Liver (tissue), 8 donors: ENCODE measurements at regions not wholly inside any gene's neighbourhood (a gene's known extent, or its start where the extent isn't known, plus 50 kb on each side); places are given as distances from the start of the nearest gene placed in this dataset.

Experiments used
- DNase-seq: peaks from one replicate; pipeline ENCODE4 v3.0.0-alpha.2; 2017; ENCODE audit warnings: low spot score
- H3K27ac ChIP-seq, 2 donors: one replicate each; pipeline ENCODE4 v1.7.0; 2013; ENCODE audit warnings: inconsistent platforms in 2 of 2, low read length in 2 of 2, control low read depth in 1 of 2, low read depth in 1 of 2, mild to moderate bottlenecking in 1 of 2
- H3K27me3 ChIP-seq, 4 donors: one replicate each; pipeline versions ENCODE4 v1.6.1 to v1.7.0; 2013; ENCODE audit warnings: low read length in 3 of 4, inconsistent platforms in 1 of 4, mild to moderate bottlenecking in 1 of 4, moderate library complexity in 1 of 4; ENCODE audit not compliant: control insufficient read depth in 4 of 4, insufficient read depth in 4 of 4
- H3K36me3 ChIP-seq, 4 donors: one replicate each; pipeline versions ENCODE4 v1.6.1 to v1.7.0; 2013; ENCODE audit warnings: low read length in 3 of 4, mild to moderate bottlenecking in 3 of 4, low read depth in 1 of 4, moderate library complexity in 1 of 4; ENCODE audit not compliant: control insufficient read depth in 4 of 4, insufficient read depth in 3 of 4
- H3K4me1 ChIP-seq, 4 donors: one replicate each; pipeline versions ENCODE4 v1.6.1 to v1.7.0; 2013; ENCODE audit warnings: low read length in 3 of 4, mild to moderate bottlenecking in 3 of 4, moderate library complexity in 1 of 4; ENCODE audit not compliant: control insufficient read depth in 4 of 4, insufficient read depth in 4 of 4
- H3K4me3 ChIP-seq, 3 donors: one replicate each; pipeline versions ENCODE4 v1.6.1 to v1.7.0; 2013; ENCODE audit warnings: low read length in 3 of 3, control low read depth in 1 of 3, low read depth in 1 of 3, mild to moderate bottlenecking in 1 of 3
- H3K9ac ChIP-seq, 2 donors: one replicate each; pipeline ENCODE4 v1.7.0; 2013; ENCODE audit warnings: low read length in 2 of 2, mild to moderate bottlenecking in 2 of 2, moderate library complexity in 2 of 2, control low read depth in 1 of 2, low read depth in 1 of 2
- H3K9me3 ChIP-seq, 4 donors: one replicate each; pipeline versions ENCODE4 v1.6.1 to v1.7.0; 2013; ENCODE audit warnings: low read length in 3 of 4; ENCODE audit not compliant: control insufficient read depth in 4 of 4
- EGR1 ChIP-seq, 2 donors: IDR thresholded peaks; 2 replicates each; pipeline ENCODE4 v1.6.1; 2016 to 2018; ENCODE audit warnings: antibody characterized with exemption in 2 of 2, low read depth in 2 of 2
- HNF4A ChIP-seq, 2 donors: conservative IDR thresholded peaks; 2 replicates each; pipeline ENCODE4 v1.6.1; 2016; ENCODE audit warnings: antibody characterized with exemption in 2 of 2, mild to moderate bottlenecking in 2 of 2
- HNF4G ChIP-seq: IDR thresholded peaks from 2 replicates; pipeline ENCODE4 v1.6.1; 2016; ENCODE audit warnings: antibody characterized with exemption
- NR2F2 ChIP-seq: IDR thresholded peaks from 2 replicates; pipeline ENCODE4 v1.6.1; 2016; ENCODE audit warnings: antibody characterized with exemption
- RXRA ChIP-seq, 2 donors: IDR thresholded peaks; 2 replicates each; pipeline ENCODE4 v1.6.1; 2017 to 2018; ENCODE audit warnings: antibody characterized with exemption in 2 of 2, mild to moderate bottlenecking in 1 of 2
- SP1 ChIP-seq: IDR thresholded peaks from 2 replicates; pipeline ENCODE4 v1.6.1; 2018; ENCODE audit warnings: antibody characterized with exemption, mild to moderate bottlenecking
- TAF1 ChIP-seq: conservative IDR thresholded peaks from 2 replicates; pipeline ENCODE4 v1.6.1; 2016; ENCODE audit warnings: antibody characterized with exemption, mild to moderate bottlenecking
- YY1 ChIP-seq: IDR thresholded peaks from 2 replicates; pipeline ENCODE4 v1.6.1; 2016; ENCODE audit warnings: antibody characterized with exemption, mild to moderate bottlenecking
- WGBS: extraction: QIAGEN DNeasy Blood & Tissue Kit; methylation state at CpG from one replicate; pipeline ENCODE4 v1.1.7; 2013; 5-methylcytosine and 5-hydroxymethylcytosine counted together
- TF ChIP-seq, protein P1 (sequence below): IDR thresholded peaks from 2 replicates; pipeline ENCODE4 v1.6.1; 2016; ENCODE audit warnings: antibody characterized with exemption, mild to moderate bottlenecking
- TF ChIP-seq, protein P2 (sequence below): fragments of 150-350 bp; IDR thresholded peaks from 2 replicates; pipeline ENCODE4 v1.5.1; 2017; ENCODE audit warnings: improper control_type of control experiment, low read depth, low read length; ENCODE audit not compliant: missing input control
- TF ChIP-seq, protein P3 (sequence below): IDR thresholded peaks from 2 replicates; pipeline ENCODE4 v1.6.1; 2016; ENCODE audit warnings: antibody characterized with exemption
- donor health status: healthy.
- donor health status: healthy.
- donor health status: healthy.
- donor health status: healthy.
- donor health status: healthy.

DNA sequence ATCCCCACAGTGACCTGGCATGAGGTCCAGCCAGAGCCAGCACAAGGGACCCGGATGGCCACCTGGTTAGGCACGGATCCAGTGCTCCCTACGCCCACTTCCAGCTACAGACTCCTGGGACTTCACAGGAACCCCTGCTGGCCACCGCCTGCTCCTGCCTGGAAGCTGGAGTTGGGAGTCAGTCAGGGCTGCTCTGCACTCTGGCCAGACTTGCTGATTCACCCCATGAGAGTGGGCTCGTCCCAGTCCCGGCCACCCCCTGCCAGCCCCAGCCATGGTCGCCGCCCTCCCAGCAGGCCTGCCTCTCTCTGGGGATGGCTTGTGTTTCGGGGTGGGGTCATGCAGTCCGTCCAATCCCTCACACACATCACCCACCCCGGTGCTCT, 125.8 kb downstream of the DLL1 start:
- H3K9me3 ChIP-seq = peaks cover 0 to 9% (median 0%) of the 10 kb centered on the region in 4 donors
- no peak for DNase-seq
- no peaks in the 10 kb centered on the region for H3K36me3 ChIP-seq
- TF ChIP-seq, protein P1, sequence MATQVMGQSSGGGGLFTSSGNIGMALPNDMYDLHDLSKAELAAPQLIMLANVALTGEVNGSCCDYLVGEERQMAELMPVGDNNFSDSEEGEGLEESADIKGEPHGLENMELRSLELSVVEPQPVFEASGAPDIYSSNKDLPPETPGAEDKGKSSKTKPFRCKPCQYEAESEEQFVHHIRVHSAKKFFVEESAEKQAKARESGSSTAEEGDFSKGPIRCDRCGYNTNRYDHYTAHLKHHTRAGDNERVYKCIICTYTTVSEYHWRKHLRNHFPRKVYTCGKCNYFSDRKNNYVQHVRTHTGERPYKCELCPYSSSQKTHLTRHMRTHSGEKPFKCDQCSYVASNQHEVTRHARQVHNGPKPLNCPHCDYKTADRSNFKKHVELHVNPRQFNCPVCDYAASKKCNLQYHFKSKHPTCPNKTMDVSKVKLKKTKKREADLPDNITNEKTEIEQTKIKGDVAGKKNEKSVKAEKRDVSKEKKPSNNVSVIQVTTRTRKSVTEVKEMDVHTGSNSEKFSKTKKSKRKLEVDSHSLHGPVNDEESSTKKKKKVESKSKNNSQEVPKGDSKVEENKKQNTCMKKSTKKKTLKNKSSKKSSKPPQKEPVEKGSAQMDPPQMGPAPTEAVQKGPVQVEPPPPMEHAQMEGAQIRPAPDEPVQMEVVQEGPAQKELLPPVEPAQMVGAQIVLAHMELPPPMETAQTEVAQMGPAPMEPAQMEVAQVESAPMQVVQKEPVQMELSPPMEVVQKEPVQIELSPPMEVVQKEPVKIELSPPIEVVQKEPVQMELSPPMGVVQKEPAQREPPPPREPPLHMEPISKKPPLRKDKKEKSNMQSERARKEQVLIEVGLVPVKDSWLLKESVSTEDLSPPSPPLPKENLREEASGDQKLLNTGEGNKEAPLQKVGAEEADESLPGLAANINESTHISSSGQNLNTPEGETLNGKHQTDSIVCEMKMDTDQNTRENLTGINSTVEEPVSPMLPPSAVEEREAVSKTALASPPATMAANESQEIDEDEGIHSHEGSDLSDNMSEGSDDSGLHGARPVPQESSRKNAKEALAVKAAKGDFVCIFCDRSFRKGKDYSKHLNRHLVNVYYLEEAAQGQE = no peak
- no peak for TF ChIP-seq NR2F2
- TF ChIP-seq HNF4G = no peak
- no peak for TF ChIP-seq HNF4A (conservative IDR thresholded peaks at IDR 0.05)
- TF ChIP-seq, protein P2, sequence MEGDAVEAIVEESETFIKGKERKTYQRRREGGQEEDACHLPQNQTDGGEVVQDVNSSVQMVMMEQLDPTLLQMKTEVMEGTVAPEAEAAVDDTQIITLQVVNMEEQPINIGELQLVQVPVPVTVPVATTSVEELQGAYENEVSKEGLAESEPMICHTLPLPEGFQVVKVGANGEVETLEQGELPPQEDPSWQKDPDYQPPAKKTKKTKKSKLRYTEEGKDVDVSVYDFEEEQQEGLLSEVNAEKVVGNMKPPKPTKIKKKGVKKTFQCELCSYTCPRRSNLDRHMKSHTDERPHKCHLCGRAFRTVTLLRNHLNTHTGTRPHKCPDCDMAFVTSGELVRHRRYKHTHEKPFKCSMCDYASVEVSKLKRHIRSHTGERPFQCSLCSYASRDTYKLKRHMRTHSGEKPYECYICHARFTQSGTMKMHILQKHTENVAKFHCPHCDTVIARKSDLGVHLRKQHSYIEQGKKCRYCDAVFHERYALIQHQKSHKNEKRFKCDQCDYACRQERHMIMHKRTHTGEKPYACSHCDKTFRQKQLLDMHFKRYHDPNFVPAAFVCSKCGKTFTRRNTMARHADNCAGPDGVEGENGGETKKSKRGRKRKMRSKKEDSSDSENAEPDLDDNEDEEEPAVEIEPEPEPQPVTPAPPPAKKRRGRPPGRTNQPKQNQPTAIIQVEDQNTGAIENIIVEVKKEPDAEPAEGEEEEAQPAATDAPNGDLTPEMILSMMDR = no peak
- TF ChIP-seq TAF1 = no peak
- no peak for TF ChIP-seq YY1
- 67% methylated on average over 11 of the region's 11 CpGs for WGBS
- H3K9ac ChIP-seq = no peak overlapping the region
- no peaks in the 10 kb centered on the region for H3K27me3 ChIP-seq
- no peak overlapping the region for H3K4me3 ChIP-seq
- H3K4me1 ChIP-seq = no peaks in the 10 kb centered on the region
- no peak overlapping the region for H3K27ac ChIP-seq

DNA sequence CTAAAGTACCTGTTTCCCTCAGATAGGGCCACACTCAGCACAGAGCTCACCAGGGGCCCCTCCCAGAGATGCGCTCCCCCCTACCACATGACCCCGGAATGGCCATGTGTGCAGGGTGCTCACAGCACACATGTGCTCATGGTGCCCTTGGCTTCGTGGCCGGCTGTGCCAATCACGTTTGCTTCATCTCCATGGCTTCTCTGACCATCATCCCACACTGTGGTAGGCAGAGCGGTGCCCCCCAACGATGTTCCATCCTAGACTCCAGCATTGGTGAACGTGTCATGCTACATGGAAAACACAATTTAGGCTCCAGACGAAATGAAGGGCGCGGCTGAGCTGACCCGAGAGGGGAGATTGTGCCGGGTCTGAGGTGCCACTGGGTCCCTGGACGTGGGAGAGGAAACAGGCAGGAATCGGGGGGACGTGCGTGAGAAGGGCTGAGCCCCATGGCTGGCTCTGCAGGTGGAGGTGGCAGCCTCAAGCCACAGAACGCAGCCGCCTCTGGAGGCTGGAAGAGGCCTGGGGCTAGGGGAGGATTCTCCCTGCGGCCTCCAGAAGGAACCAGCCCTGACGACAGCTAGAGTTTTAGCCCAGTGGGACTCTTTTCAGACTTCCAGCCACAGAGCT, 126.5 kb downstream of the DLL1 start:
- DNase-seq = no peak
- Histone ChIP-seq H3K36me3 (no peaks in the 10 kb centered on the region), H3K9me3 (peaks cover 0 to 5% (median 0%) of the 10 kb centered on the region in 4 donors), H3K27ac (no peak overlapping the region), H3K27me3 (no peaks in the 10 kb centered on the region), H3K9ac (no peak overlapping the region), H3K4me1 (no peaks in the 10 kb centered on the region), H3K4me3 (no peak overlapping the region)
- TF ChIP-seq YY1 (no peak), TAF1 (no peak), RXRA (IDR thresholded peaks at IDR 0.05) (no peak), NR2F2 (no peak), EGR1 (IDR thresholded peaks at IDR 0.05; ENCODE audit: low read depth in 2 of 2) (no peak), SP1 (no peak)
- TF ChIP-seq, protein P3, sequence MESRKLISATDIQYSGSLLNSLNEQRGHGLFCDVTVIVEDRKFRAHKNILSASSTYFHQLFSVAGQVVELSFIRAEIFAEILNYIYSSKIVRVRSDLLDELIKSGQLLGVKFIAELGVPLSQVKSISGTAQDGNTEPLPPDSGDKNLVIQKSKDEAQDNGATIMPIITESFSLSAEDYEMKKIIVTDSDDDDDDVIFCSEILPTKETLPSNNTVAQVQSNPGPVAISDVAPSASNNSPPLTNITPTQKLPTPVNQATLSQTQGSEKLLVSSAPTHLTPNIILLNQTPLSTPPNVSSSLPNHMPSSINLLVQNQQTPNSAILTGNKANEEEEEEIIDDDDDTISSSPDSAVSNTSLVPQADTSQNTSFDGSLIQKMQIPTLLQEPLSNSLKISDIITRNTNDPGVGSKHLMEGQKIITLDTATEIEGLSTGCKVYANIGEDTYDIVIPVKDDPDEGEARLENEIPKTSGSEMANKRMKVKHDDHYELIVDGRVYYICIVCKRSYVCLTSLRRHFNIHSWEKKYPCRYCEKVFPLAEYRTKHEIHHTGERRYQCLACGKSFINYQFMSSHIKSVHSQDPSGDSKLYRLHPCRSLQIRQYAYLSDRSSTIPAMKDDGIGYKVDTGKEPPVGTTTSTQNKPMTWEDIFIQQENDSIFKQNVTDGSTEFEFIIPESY = no peak
- 93% methylated on average over 21 of the region's 21 CpGs for WGBS
